Activated effector memory CD4-positive, alpha-beta T cell treated with Interleukin-2 at 50 U/mL for 16 hours (primary cell): ENCODE measurements at regions not wholly inside any gene's neighbourhood (a gene's known extent, or its start where the extent isn't known, plus 50 kb on each side); places are given as distances from the start of the nearest gene placed in this dataset.

ENCODE experiments used
- DNase-seq: peaks from one replicate; pipeline ENCODE4 v3.0.0-alpha.2; 2020

GRCh38 chr2:6008186-6008585, 316.0 kb downstream of the SOX11 start:
- DNase-seq = no peak

GRCh38 chr2:6008726-6009125, 316.5 kb downstream of the SOX11 start:
- DNase-seq = no peak

DNA sequence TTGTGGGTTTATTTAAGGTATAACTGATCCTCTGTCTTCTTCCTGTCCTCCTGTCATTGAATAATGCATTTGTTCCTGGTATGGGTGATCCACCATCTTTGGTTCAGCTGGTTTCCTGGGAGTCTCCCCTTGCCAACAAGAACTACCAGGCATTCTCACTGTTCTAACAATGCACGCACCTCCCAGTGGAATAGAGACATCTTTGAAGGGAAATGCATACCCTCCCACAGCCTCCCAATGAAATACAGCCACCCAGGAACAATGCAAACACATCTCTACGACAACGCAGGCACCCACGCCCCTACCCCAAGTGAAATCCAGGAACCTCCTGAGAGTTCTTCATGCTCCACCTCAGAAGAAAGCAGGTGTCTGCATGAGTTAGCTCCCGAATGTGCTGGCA, 318.0 kb downstream of the SOX11 start:
- DNase-seq = no peak

DNA sequence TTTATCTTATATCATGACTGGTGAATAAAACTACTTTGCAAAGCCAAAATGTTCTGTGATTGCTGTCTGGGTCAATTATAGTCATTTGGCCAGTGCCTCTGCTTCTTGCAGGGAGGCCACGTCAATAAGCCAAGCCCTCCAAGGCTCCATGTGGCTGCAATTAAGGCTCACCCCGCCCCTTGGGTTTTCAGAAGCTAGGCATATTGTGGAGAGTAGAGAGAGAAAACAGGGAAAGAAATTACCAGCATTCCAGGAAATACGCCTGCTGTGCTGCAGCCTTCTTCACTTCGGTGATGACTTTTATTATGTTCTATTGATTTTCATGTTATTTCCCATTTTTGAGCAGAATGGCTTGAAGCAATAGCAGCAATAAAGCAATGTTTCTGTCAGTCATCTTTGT, 319.7 kb downstream of the SOX11 start:
- DNase-seq = no peak

- DNase-seq = no peak
These were observed 325.6 kb downstream of the SOX11 start for GRCh38 chr2:6017736-6018286.

DNA sequence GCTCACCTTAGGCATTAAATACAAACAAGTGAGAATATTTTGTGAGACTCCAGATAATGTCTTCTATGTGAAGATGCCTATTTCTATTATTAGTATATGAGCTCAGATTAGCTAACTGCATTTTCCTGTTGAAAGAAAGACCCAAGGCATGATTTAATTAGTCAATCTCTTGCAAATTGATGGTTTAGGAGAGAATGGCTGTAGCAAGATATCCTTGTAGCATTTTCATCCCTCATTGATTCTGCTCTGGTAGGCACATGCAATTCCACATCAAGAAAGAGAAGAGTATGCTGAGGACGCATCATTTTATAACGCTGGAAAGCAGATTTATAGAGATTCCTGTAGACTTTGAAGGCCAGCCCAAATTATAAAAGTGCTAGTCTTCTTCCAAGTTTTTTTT, 332.0 kb downstream of the SOX11 start:
- DNase-seq = no peak

DNA sequence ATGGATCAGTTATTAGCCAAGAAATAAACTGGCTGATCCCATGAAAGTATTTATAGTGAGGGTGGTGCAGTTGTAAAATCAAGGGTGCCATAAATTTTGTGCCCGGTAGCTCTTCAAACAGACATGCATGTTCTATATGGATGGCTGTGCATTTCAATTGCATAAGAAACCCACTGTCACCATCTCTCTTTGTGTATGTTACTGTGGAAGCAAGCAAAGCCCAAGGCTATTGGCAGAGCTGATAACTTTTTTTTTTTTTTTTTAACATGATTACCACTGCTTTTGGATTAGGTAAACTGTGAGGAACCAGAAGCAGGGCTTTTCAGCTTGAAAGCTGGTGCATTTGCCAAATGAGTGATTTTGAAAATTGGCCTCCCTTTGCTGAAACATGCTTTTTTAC, 332.6 kb downstream of the SOX11 start:
- no peak for DNase-seq

DNA sequence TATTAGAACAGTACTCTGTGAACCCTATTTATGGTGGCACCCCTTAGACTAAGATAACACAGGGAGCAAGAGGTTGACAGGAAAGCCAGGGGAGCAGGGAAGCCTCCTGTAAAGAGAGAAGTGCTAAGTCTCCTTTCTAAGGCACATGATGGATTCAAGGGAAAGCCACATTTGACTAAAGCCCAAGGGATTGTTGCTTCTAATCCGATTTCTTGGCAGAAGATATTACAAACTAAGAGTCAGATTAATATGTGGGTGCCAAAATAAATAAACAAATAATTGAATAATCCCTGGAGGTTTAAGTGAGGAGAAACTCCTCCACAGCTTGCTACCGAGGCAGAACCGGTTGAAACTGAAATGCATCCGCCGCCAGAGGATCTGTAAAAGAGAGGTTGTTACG, 333.2 kb downstream of the SOX11 start:
- DNase-seq = no peak

- DNase-seq = no peak
These were observed 334.9 kb downstream of the SOX11 start for GRCh38 chr2:6027066-6027465.

DNA sequence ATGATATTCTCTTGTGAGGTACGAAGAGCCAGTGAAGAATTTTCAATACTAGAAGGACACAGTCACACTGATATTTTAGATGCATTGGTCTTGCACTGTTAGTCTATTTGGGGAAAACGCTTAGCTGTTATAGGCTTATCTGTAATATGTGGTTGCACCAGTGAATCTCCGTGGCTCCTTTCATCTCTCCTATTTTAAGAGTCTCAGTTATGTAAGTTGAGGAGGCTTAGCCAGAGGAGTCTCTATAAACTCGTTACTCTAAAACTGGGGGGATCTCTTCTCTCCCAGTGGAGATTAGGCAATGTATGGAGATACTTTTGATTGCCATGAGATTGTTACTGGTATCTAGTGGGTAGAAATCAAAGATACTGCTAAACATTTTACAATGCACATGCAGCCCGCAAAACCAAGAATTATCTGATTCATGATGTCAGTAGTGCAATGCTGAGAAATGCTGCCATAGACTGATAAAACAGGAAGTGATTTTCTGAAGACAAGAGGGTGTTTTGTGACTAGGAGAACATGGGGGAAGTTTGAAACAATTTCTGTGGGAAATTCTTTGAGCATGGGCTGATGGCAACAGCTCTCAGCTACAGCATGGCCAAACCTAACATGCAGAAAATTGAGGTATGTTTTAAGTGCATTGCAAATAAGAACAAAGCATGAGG, 339.1 kb downstream of the SOX11 start:
- no peak for DNase-seq

GRCh38 chr2:6036211-6036610, 344.0 kb downstream of the SOX11 start:
- no peak for DNase-seq

DNA sequence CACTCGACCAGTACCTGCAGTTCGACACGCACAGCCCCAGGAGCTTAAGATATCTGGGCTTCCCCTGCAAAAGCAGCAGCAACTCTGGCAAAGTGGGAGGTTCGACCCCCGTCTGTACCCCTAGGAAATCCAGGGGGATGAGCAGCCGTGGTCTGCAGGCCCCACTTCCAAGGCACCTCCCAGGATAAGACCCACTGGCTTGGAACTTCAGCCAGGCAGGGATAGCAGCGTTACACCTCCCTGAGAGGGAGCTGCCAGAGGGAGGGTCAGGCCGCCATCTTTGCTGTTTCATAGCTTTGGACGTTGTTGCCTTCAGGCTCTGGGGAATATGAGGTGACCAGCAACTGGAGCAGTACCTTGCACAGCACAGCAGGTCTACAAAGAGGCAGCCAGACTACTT, 351.1 kb downstream of the SOX11 start:
- DNase-seq = no peak

- DNase-seq = no peak
These were observed 360.5 kb downstream of the SOX11 start for GRCh38 chr2:6052649-6053048.

- DNase-seq = no peak
These were observed 361.6 kb downstream of the SOX11 start for GRCh38 chr2:6053743-6054142.

- no peak for DNase-seq
These were observed 362.0 kb downstream of the SOX11 start for GRCh38 chr2:6054161-6054671.

- no peak for DNase-seq
These were observed 368.9 kb downstream of the SOX11 start for GRCh38 chr2:6060992-6061663.

- no peak for DNase-seq
These were observed 372.6 kb downstream of the SOX11 start for GRCh38 chr2:6064757-6065156.

DNA sequence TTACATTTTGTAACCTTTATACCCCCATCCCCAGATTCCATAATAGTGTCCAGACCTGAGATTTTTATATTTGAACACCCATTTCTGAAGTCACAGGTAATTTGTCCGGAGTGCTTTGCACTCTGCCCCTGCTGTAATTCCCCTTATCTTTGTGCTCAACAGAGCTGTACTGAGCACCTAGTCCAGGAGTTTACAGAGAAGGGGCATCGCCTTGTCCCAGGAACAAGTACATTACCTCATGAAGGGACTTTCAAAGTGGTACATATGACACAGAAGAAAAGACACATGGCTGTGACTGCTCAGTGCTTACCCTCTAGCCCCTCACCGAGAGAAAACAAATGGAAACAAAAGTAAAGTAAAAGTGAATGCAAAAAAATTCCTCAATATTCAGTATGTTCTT, 373.5 kb downstream of the SOX11 start:
- no peak for DNase-seq

DNA sequence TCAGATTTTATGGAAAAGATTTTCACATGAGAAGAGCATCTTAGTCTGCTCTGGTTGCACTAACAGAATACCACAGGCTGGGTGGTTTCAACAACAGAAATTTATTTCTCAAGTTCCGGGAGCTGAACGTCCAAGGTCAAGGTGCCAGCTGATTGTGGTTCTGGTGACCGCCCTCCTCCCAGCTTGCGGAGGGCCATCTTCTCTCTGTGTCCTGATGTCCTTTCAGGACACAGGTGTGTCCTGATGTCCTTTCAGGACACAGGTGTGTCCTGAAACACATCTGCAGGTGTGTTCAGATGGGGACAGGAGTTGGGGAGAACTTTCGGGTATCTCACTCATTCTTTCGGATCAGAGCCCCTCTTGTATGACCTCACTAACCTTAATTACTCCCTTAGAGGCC, 374.9 kb downstream of the SOX11 start:
- no peak for DNase-seq

- DNase-seq = no peak
These were observed 375.6 kb downstream of the SOX11 start for GRCh38 chr2:6067806-6068205.

DNA sequence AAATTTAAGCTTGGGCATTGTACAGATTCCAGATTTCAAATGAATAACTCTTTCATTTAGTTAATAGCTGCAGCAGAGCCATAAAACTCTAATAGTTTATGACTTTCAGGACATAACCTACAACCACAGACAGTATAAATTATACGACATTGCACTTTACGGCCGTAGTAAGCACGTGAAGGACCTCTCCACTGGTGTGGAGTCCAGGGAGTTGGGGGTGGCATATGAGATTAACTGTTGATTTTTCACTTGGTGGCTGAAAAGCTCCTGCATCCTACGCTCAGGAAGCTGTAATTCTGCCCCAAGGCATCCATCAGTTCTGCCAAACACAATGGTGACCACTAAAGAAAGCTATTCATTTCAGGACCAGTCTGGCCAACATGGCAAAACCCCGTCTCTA, 376.2 kb downstream of the SOX11 start:
- no peak for DNase-seq

GRCh38 chr2:6069381-6069780, 377.2 kb downstream of the SOX11 start:
- DNase-seq = no peak

DNA sequence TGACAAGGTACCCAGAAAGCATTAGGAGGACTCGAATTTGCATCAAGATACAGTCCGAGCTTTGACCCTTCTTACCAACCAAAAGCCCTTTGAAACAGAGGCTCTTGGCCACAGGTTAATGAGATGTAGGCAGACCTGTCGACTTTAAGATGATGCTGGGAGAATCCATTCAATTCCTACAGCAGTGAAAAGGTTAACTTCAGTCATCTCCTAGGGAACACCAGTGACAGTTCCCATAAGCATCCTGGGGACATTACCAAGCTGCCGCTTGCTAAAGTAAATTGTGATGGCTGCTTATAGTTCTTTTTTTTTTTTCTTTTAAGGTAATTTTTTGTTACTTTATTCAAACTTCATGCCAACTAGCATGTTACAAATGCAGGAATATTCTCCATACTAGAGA, 379.3 kb downstream of the SOX11 start:
- DNase-seq = no peak

- no peak for DNase-seq
These were observed 380.1 kb downstream of the SOX11 start for GRCh38 chr2:6072276-6072675.

DNA sequence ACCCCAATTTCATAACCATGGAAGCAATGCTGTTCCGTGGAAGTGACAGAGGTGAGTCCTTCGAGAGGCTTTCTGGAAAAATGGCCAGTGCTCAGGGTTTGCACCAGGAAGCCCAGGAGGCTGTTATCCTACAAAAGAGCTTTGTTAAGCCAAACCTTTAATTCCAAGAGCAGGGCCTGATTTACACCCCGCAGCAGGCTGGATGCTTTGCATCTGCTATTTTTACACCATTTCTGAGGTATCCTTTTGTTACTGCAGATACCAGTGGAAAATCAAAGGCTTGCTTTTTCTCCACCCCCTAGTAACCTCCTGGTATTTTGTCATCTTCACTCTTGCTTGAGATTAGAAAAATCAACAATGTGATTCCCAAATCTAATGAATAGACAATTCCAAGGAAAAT, 380.6 kb downstream of the SOX11 start:
- DNase-seq = no peak
